ENCODE measurements at regions not wholly inside any gene's neighbourhood (a gene's known extent, or its start where the extent isn't known, plus 50 kb on each side); places are given as distances from the start of the nearest gene placed in this dataset.

DNA sequence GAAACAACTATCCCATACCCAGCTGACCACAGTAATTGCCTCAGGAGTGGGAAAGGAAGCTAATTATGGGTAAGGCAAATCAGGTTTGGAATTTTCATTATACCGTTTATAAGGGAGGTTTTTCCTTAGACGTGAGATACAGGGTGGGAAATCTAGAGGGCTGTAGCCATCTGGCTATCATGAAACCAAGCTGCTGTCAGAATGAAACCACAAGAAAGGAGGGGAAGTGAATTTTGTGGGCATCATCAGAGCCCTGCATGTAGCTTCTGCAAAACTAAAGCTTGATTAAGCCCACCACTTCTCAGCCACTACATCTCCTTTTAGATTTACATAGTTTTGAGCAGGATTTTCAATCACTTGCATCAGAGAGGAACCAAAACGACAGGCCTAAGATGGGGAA is 893.5 kb downstream of the TUSC7 start:
- CTCF ChIA-PET: no interaction called here
- TF ChIP-seq, protein P1, sequence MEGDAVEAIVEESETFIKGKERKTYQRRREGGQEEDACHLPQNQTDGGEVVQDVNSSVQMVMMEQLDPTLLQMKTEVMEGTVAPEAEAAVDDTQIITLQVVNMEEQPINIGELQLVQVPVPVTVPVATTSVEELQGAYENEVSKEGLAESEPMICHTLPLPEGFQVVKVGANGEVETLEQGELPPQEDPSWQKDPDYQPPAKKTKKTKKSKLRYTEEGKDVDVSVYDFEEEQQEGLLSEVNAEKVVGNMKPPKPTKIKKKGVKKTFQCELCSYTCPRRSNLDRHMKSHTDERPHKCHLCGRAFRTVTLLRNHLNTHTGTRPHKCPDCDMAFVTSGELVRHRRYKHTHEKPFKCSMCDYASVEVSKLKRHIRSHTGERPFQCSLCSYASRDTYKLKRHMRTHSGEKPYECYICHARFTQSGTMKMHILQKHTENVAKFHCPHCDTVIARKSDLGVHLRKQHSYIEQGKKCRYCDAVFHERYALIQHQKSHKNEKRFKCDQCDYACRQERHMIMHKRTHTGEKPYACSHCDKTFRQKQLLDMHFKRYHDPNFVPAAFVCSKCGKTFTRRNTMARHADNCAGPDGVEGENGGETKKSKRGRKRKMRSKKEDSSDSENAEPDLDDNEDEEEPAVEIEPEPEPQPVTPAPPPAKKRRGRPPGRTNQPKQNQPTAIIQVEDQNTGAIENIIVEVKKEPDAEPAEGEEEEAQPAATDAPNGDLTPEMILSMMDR (IDR thresholded peaks at IDR 0.05; ENCODE audit: insufficient read depth in 1 of 2, low read depth in 1 of 2, low read length in 1 of 2, severe bottlenecking in 1 of 2, unreplicated experiment in 1 of 2): no peak
- Histone ChIP-seq H3K36me3 (ENCODE audit: control insufficient read depth, insufficient read depth, low read length) (no peaks in the 10 kb centered on the region), H3K9me3 (no peaks in the 10 kb centered on the region), H3K27me3 (replicated peaks; ENCODE audit: control insufficient read depth, insufficient read depth, low read length) (no peaks in the 10 kb centered on the region), H3K4me1 (no peaks in the 10 kb centered on the region), H3K4me3 (ENCODE audit: low read depth, low read length) (no peak overlapping the region)
- H3K27me3 Mint-ChIP-seq (ENCODE audit: insufficient read depth, unreplicated experiment): peaks cover 11% of the 10 kb centered on the region
- H3K9me3 Mint-ChIP-seq (ENCODE audit: unreplicated experiment): no peaks in the 10 kb centered on the region
- H3K36me3 Mint-ChIP-seq (ENCODE audit: insufficient read depth, unreplicated experiment): no peaks in the 10 kb centered on the region
- POLR2A ChIA-PET: no interaction called here
- H3K4me1 Mint-ChIP-seq (ENCODE audit: low read depth, unreplicated experiment): peaks cover 5% of the 10 kb centered on the region
- intact Hi-C loops (cut with micrococcal nuclease; ENCODE audit: unreplicated experiment): no loop called here
- no peak overlapping the region for H3K27ac Mint-ChIP-seq (ENCODE audit: unreplicated experiment)
- H3K4me3 Mint-ChIP-seq (ENCODE audit: unreplicated experiment): no peak overlapping the region
- no peak for DNase-seq
- no TSS peak for BruUV-seq (replicated peaks)

DNA sequence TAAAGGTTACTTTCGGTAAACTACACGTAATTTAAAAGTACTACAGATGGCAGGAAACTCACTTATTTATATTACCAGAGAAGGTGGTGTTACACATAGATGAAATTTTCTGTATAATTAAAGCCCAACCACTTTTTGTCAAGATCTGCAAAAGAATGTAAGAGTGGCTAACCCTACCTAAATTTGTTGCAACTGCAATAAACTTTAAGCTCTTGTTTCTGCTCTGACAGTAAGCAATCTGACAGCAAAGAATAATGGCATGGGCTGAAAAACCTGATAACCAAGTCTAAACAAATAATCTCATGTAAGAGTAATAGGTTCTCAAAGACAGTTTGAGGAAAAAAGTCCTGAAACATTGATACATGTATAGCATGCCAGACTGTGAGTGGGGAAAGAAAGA is 897.3 kb downstream of the TUSC7 start:
- intact Hi-C loops (cut with micrococcal nuclease; ENCODE audit: unreplicated experiment): no loop called here
- Mint-ChIP-seq H3K4me3 (ENCODE audit: unreplicated experiment) (no peak overlapping the region), H3K27ac (ENCODE audit: unreplicated experiment) (no peak overlapping the region), H3K4me1 (ENCODE audit: low read depth, unreplicated experiment) (no peaks in the 10 kb centered on the region), H3K36me3 (ENCODE audit: insufficient read depth, unreplicated experiment) (no peaks in the 10 kb centered on the region), H3K27me3 (ENCODE audit: insufficient read depth, unreplicated experiment) (peaks cover 7% of the 10 kb centered on the region), H3K9me3 (ENCODE audit: unreplicated experiment) (peaks cover 10% of the 10 kb centered on the region)
- Histone ChIP-seq H3K9me3 (no peaks in the 10 kb centered on the region), H3K36me3 (ENCODE audit: control insufficient read depth, insufficient read depth, low read length) (no peaks in the 10 kb centered on the region), H3K4me1 (no peaks in the 10 kb centered on the region), H3K4me3 (ENCODE audit: low read depth, low read length) (no peak overlapping the region), H3K27me3 (replicated peaks; ENCODE audit: control insufficient read depth, insufficient read depth, low read length) (no peaks in the 10 kb centered on the region)
- TF ChIP-seq, protein P1 (IDR thresholded peaks at IDR 0.05; ENCODE audit: insufficient read depth in 1 of 2, low read depth in 1 of 2, low read length in 1 of 2, severe bottlenecking in 1 of 2, unreplicated experiment in 1 of 2): no peak
- POLR2A ChIA-PET: no interaction called here
- BruUV-seq (replicated peaks): no TSS peak
- CTCF ChIA-PET: no interaction called here
- no peak for DNase-seq

DNA sequence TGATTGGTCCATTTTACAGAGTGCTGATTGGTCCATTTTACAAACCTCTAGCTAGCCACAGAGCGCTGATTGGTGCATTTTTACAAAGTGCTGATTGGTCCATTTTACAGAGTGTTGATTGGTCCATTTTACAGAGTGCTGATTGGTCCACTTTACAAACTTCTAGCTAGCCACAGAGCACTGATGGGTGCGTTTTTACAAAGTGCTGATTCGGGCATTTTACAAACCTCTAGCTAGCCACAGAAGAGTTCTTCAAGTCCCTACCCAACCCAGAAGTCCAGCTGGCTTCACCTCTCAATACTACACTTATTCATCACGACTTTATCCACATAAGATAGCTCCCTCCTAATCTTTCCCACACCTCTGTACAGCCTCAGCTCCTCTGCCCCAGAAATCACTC is 899.8 kb downstream of the TUSC7 start:
- Histone ChIP-seq H3K9me3 (no peaks in the 10 kb centered on the region), H3K27me3 (replicated peaks; ENCODE audit: control insufficient read depth, insufficient read depth, low read length) (no peaks in the 10 kb centered on the region), H3K36me3 (ENCODE audit: control insufficient read depth, insufficient read depth, low read length) (no peaks in the 10 kb centered on the region), H3K4me1 (no peaks in the 10 kb centered on the region), H3K4me3 (ENCODE audit: low read depth, low read length) (no peak overlapping the region)
- Mint-ChIP-seq H3K36me3 (ENCODE audit: insufficient read depth, unreplicated experiment) (no peaks in the 10 kb centered on the region), H3K9me3 (ENCODE audit: unreplicated experiment) (peaks cover 10% of the 10 kb centered on the region), H3K27me3 (ENCODE audit: insufficient read depth, unreplicated experiment) (peaks cover 4% of the 10 kb centered on the region), H3K4me1 (ENCODE audit: low read depth, unreplicated experiment) (no peaks in the 10 kb centered on the region), H3K27ac (ENCODE audit: unreplicated experiment) (peak overlapping the region; percentile 49), H3K4me3 (ENCODE audit: unreplicated experiment) (no peak overlapping the region)
- TF ChIP-seq, protein P1 (IDR thresholded peaks at IDR 0.05; ENCODE audit: insufficient read depth in 1 of 2, low read depth in 1 of 2, low read length in 1 of 2, severe bottlenecking in 1 of 2, unreplicated experiment in 1 of 2): no peak
- ChIA-PET CTCF (no interaction called here), POLR2A (no interaction called here)
- BruUV-seq (replicated peaks): no TSS peak
- DNase-seq: no peak
- intact Hi-C loops (cut with micrococcal nuclease; ENCODE audit: unreplicated experiment): no loop called here
